CD8-positive, alpha-beta memory T cell (primary cell): ENCODE measurements at regions not wholly inside any gene's neighbourhood (a gene's known extent, or its start where the extent isn't known, plus 50 kb on each side); places are given as distances from the start of the nearest gene placed in this dataset.

Source experiments
- CTCF ChIA-PET: fragments of 350-600 bp; sonication (Branson Sonifier 250); formaldehyde crosslinking; loops from one replicate; lab custom pipeline; 2021; ENCODE audit warnings: antibody characterized with exemption; lab: Charles Lee
- POLR2A ChIA-PET: fragments of 350-600 bp; sonication (Branson Sonifier 250); formaldehyde crosslinking; loops from one replicate; lab custom pipeline; 2021; ENCODE audit warnings: antibody characterized with exemption; lab: Charles Lee
- DNase-seq, 5 donors: peaks; one replicate each; pipeline versions ENCODE4 v3.0.0 to v3.0.0-alpha.2; 2020 to 2022; ENCODE audit warnings: mixed read lengths in 1 of 5
- H3K27ac ChIP-seq: one replicate; pipeline ENCODE4 v1.7.0; 2013; ENCODE audit warnings: low read depth, mild to moderate bottlenecking, low read length, moderate library complexity
- H3K27me3 ChIP-seq: 2 replicates; pipeline ENCODE4 v1.7.0; 2013; ENCODE audit warnings: low read length, mild to moderate bottlenecking; ENCODE audit not compliant: insufficient read depth, poor library complexity, severe bottlenecking
- H3K36me3 ChIP-seq: 2 replicates; pipeline ENCODE4 v1.7.0; 2013; ENCODE audit warnings: mild to moderate bottlenecking, low read length, moderate library complexity; ENCODE audit not compliant: insufficient read depth
- H3K4me1 ChIP-seq: 2 replicates; pipeline ENCODE4 v1.7.0; 2013; ENCODE audit warnings: mild to moderate bottlenecking, low read length, moderate library complexity; ENCODE audit not compliant: insufficient read depth
- H3K4me3 ChIP-seq: 2 replicates; pipeline ENCODE4 v1.7.0; 2013; ENCODE audit warnings: mild to moderate bottlenecking, low read length
- H3K9me3 ChIP-seq: 2 replicates; pipeline ENCODE4 v1.7.0; 2013; ENCODE audit warnings: mild to moderate bottlenecking, low read length
- H3K27ac Mint-ChIP-seq, 8 donors: one replicate each; pipeline ENCODE4 v1.8.0; 2020 to 2021; ENCODE audit warnings: mixed read lengths in 8 of 8, mild to moderate bottlenecking in 6 of 8, inconsistent platforms in 3 of 8, moderate library complexity in 3 of 8
- H3K27me3 Mint-ChIP-seq, 2 donors: one replicate each; pipeline ENCODE4 v1.8.0; 2020 to 2021; ENCODE audit warnings: mixed read lengths in 2 of 2, mild to moderate bottlenecking in 1 of 2, moderate library complexity in 1 of 2
- H3K36me3 Mint-ChIP-seq, 3 donors: one replicate each; pipeline ENCODE4 v1.8.0; 2020 to 2021; ENCODE audit warnings: mixed read lengths in 3 of 3, inconsistent platforms in 1 of 3, mild to moderate bottlenecking in 1 of 3
- H3K4me1 Mint-ChIP-seq, 3 donors: one replicate each; pipeline ENCODE4 v1.8.0; 2020 to 2021; ENCODE audit warnings: mixed read lengths in 3 of 3, inconsistent platforms in 1 of 3, mild to moderate bottlenecking in 1 of 3
- H3K4me3 Mint-ChIP-seq, 7 donors: one replicate each; pipeline ENCODE4 v1.8.0; 2020 to 2021; ENCODE audit warnings: mixed read lengths in 7 of 7, mild to moderate bottlenecking in 6 of 7, moderate library complexity in 4 of 7, inconsistent platforms in 2 of 7
- H3K9me3 Mint-ChIP-seq, 5 donors: one replicate each; pipeline ENCODE4 v1.8.0; 2020 to 2022; ENCODE audit warnings: mixed read lengths in 5 of 5, mild to moderate bottlenecking in 3 of 5, moderate library complexity in 2 of 5, inconsistent platforms in 1 of 5

DNA sequence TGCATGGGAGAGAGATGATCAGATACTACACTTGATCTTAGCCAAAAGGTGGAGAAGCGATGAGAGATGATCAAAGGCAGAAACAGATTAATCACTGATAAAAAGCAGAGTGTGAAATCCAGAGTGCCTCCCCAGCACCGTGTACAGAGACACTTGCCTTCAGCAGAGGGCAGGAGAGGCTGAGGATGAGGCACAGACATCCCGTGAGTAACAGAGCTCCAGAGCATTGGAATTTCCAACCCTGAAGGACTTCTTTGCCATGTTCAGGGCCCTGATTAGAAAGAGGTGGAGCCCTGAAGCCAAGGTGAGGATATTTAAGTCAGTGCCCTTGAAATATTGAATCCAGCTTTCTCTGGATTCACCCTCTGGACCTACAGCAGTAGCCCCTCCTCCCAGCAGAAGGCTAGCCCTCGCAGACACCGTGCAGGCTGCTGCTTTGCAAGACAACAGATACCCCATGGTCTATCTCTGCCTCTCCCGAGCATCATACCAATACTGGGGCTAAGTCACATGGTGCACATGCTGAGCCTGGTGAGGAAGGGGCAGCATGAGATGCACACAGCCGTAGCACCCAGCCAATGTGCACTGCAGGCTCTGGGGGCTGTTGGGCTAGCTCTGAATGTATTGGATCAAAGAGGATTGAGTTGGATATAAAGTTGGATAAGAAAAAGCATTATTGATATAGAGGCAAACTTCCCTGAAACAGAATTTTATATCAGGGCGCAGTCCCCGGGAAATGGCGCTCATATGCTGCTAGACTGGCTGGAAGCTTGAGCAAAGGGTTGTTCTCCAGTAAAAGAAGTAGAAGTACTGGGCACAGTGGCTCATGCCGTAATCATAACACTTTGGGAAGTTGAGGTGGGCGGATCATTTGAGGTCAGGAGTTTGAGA lies 200.3 kb upstream of the B3GAT1 start:
- Mint-ChIP-seq H3K9me3 (peaks cover 0 to 2% (median 0%) of the 10 kb centered on the region in 5 donors), H3K4me3 (no peak overlapping the region)

DNA sequence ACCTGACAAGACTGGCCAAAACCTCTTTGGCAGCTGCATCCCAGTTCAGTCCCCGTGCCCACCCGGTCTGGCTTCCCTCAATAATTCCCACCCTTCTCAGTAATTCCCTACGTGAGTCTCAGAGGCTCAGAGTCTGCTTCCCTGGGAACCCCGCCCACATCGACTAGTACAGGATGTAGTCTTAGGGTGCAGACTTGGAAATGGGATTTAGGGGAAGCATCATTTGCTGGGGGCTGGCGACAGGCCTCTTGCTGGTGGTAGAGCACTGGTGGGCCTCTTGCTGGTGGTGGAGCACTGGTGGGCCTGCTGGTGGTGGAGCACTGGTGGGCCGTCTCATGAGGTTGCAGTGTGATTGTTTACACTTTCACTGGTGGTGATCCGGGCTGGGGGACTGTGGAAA lies 199.5 kb upstream of the B3GAT1 start:
- H3K9me3 Mint-ChIP-seq: peaks cover 0 to 2% (median 0%) of the 10 kb centered on the region in 5 donors
- H3K27me3 ChIP-seq: peaks cover 3% of the 10 kb centered on the region
- H3K4me1 ChIP-seq: no peaks in the 10 kb centered on the region
- no peak for DNase-seq
- peaks cover 8 to 39% of the 10 kb centered on the region in 2 donors for H3K27me3 Mint-ChIP-seq
- H3K4me3 Mint-ChIP-seq: no peak overlapping the region
- H3K4me1 Mint-ChIP-seq: no peaks in the 10 kb centered on the region
- no peak overlapping the region for H3K4me3 ChIP-seq
- no peaks in the 10 kb centered on the region for H3K9me3 ChIP-seq
- no peak overlapping the region for H3K27ac ChIP-seq
- CTCF ChIA-PET: no interaction called here
- no peaks in the 10 kb centered on the region for H3K36me3 Mint-ChIP-seq
- H3K27ac Mint-ChIP-seq: no peak overlapping the region
- no peaks in the 10 kb centered on the region for H3K36me3 ChIP-seq
- POLR2A ChIA-PET: no interaction called here

More for the DNA sequence above, 200.3 kb upstream of the B3GAT1 start:
- no peaks in the 10 kb centered on the region for H3K4me1 Mint-ChIP-seq
- Histone ChIP-seq H3K36me3 (no peaks in the 10 kb centered on the region), H3K27me3 (peaks cover 3% of the 10 kb centered on the region), H3K4me1 (no peaks in the 10 kb centered on the region), H3K27ac (no peak overlapping the region), H3K9me3 (no peaks in the 10 kb centered on the region), H3K4me3 (no peak overlapping the region)
- no peak overlapping the region for H3K27ac Mint-ChIP-seq
- POLR2A ChIA-PET: no interaction called here
- no peak for DNase-seq
- peaks cover 8 to 33% of the 10 kb centered on the region in 2 donors for H3K27me3 Mint-ChIP-seq
- H3K36me3 Mint-ChIP-seq: no peaks in the 10 kb centered on the region
- CTCF ChIA-PET: no interaction called here

GRCh38 chr11:134610116-134610910 lies 198.3 kb upstream of the B3GAT1 start:
- ChIA-PET POLR2A (no interaction called here), CTCF (no interaction called here)
- Mint-ChIP-seq H3K9me3 (no peaks in the 10 kb centered on the region), H3K4me3 (no peak overlapping the region), H3K27me3 (peaks cover 6 to 39% of the 10 kb centered on the region in 2 donors), H3K36me3 (no peaks in the 10 kb centered on the region), H3K4me1 (no peaks in the 10 kb centered on the region), H3K27ac (no peak overlapping the region)
- no peak for DNase-seq
- Histone ChIP-seq H3K9me3 (no peaks in the 10 kb centered on the region), H3K4me1 (no peaks in the 10 kb centered on the region), H3K36me3 (no peaks in the 10 kb centered on the region), H3K27ac (no peak overlapping the region), H3K4me3 (no peak overlapping the region), H3K27me3 (peaks cover 3% of the 10 kb centered on the region)

- Mint-ChIP-seq H3K27me3 (peaks cover 10 to 39% of the 10 kb centered on the region in 2 donors), H3K9me3 (no peaks in the 10 kb centered on the region), H3K4me3 (no peak overlapping the region), H3K36me3 (no peaks in the 10 kb centered on the region), H3K27ac (no peak overlapping the region), H3K4me1 (no peaks in the 10 kb centered on the region)
- POLR2A ChIA-PET: no interaction called here
- CTCF ChIA-PET: no interaction called here
- Histone ChIP-seq H3K4me1 (no peaks in the 10 kb centered on the region), H3K36me3 (no peaks in the 10 kb centered on the region), H3K27me3 (peaks cover 3% of the 10 kb centered on the region), H3K9me3 (no peaks in the 10 kb centered on the region), H3K4me3 (no peak overlapping the region), H3K27ac (no peak overlapping the region)
- DNase-seq: no peak
Measured at GRCh38 chr11:134609361-134610115, 197.5 kb upstream of the B3GAT1 start.

- CTCF ChIA-PET: no interaction called here
- H3K36me3 ChIP-seq: no peaks in the 10 kb centered on the region
- no peaks in the 10 kb centered on the region for H3K9me3 ChIP-seq
- POLR2A ChIA-PET: no interaction called here
- no peak overlapping the region for H3K4me3 ChIP-seq
- no peaks in the 10 kb centered on the region for H3K4me1 ChIP-seq
- H3K4me1 Mint-ChIP-seq: no peaks in the 10 kb centered on the region
- no peak overlapping the region for H3K27ac Mint-ChIP-seq
- no peaks in the 10 kb centered on the region for H3K9me3 Mint-ChIP-seq
- H3K4me3 Mint-ChIP-seq: no peak overlapping the region
- peaks cover 3% of the 10 kb centered on the region for H3K27me3 ChIP-seq
- H3K36me3 Mint-ChIP-seq: no peaks in the 10 kb centered on the region
- no peak overlapping the region for H3K27ac ChIP-seq
- no peak for DNase-seq
- peaks cover 12 to 39% of the 10 kb centered on the region in 2 donors for H3K27me3 Mint-ChIP-seq
Measured at GRCh38 chr11:134607963-134608750, 196.1 kb upstream of the B3GAT1 start.

- Mint-ChIP-seq H3K4me1 (no peaks in the 10 kb centered on the region), H3K4me3 (no peak overlapping the region), H3K9me3 (no peaks in the 10 kb centered on the region), H3K36me3 (no peaks in the 10 kb centered on the region), H3K27ac (no peak overlapping the region), H3K27me3 (peaks cover 10 to 39% of the 10 kb centered on the region in 2 donors)
- H3K4me3 ChIP-seq: no peak overlapping the region
- H3K27me3 ChIP-seq: peaks cover 3% of the 10 kb centered on the region
- no peaks in the 10 kb centered on the region for H3K4me1 ChIP-seq
- ChIA-PET CTCF (no interaction called here), POLR2A (no interaction called here)
- DNase-seq: no peak
- H3K36me3 ChIP-seq: no peaks in the 10 kb centered on the region
- no peaks in the 10 kb centered on the region for H3K9me3 ChIP-seq
- no peak overlapping the region for H3K27ac ChIP-seq
Measured at GRCh38 chr11:134606251-134606650, 194.2 kb upstream of the B3GAT1 start.

GRCh38 chr11:134604886-134605285 lies 192.8 kb upstream of the B3GAT1 start:
- no peaks in the 10 kb centered on the region for H3K36me3 ChIP-seq
- Mint-ChIP-seq H3K27ac (no peak overlapping the region), H3K4me3 (no peak overlapping the region), H3K4me1 (no peaks in the 10 kb centered on the region), H3K9me3 (no peaks in the 10 kb centered on the region), H3K27me3 (peaks cover 10 to 36% of the 10 kb centered on the region in 2 donors), H3K36me3 (no peaks in the 10 kb centered on the region)
- CTCF ChIA-PET: no interaction called here
- no peak overlapping the region for H3K27ac ChIP-seq
- H3K27me3 ChIP-seq: no peaks in the 10 kb centered on the region
- no peak for DNase-seq
- POLR2A ChIA-PET: no interaction called here
- no peak overlapping the region for H3K4me3 ChIP-seq
- H3K9me3 ChIP-seq: no peaks in the 10 kb centered on the region
- H3K4me1 ChIP-seq: no peaks in the 10 kb centered on the region
